GM12878 (cell line): ENCODE measurements at regions not wholly inside any gene's neighbourhood (a gene's known extent, or its start where the extent isn't known, plus 50 kb on each side); places are given as distances from the start of the nearest gene placed in this dataset.

Experiments used
- ATAC-seq: fragments of 200-7000 bp; cut with Tn5 transposase; 3 replicates; pipeline ENCODE4 v1.9.1; 2020; ENCODE audit warnings: mild to moderate bottlenecking, moderate library complexity
- BruUV-seq: library from RNA; stranded (reverse); fragments of 400-500 nt; replicated peaks from 2 replicates; lab custom pipeline; 2021; lab: Mats Ljungman, UMichigan
- CTCF ChIA-PET: fragments of 300-600 bp; sonication (Branson Sonifier 250); formaldehyde crosslinking; extraction: SDS; loops from one replicate; lab custom pipeline; 2021; ENCODE audit warnings: inconsistent platforms; lab: Yijun Ruan, JAX
- POLR2A ChIA-PET: fragments of 350-600 bp; formaldehyde crosslinking; extraction: SDS; loops from one replicate; lab custom pipeline; 2021; ENCODE audit warnings: inconsistent platforms; lab: Charles Lee
- RAD21 ChIA-PET: fragments of 300-600 bp; sonication (Branson Sonifier 250); formaldehyde crosslinking; loops from one replicate; lab custom pipeline; 2023; ENCODE audit warnings: antibody characterized with exemption; ENCODE audit not compliant: unreplicated experiment; lab: Charles Lee
- SMC1A ChIA-PET: fragments of 300-600 bp; sonication (Branson Sonifier 250); formaldehyde crosslinking; loops from one replicate; lab custom pipeline; 2023; ENCODE audit not compliant: unreplicated experiment, uncharacterized antibody; lab: Charles Lee
- DNase-seq: peaks from one replicate; pipeline ENCODE4 v3.0.0-alpha.2; 2011; ENCODE audit warnings: low read depth, low spot score
- FAIRE-seq: peaks from 3 replicates; lab custom pipeline; 2011; peaks lifted over from hg19 to GRCh38; lab: Jason Lieb, UNC
- H2AFZ ChIP-seq: 2 replicates; pipeline ENCODE4 v1.6.0; 2011; ENCODE audit warnings: low read depth, low read length, control low read depth; ENCODE audit not compliant: control insufficient read depth
- H3K27ac ChIP-seq: 2 replicates; pipeline ENCODE4 v1.5.1; 2011; ENCODE audit warnings: control low read depth; ENCODE audit not compliant: control insufficient read depth, insufficient read depth
- H3K27me3 ChIP-seq, 2 experiments: replicated peaks in 1 of 2; 2 replicates each; pipeline versions ENCODE4 v1.6.0 to v1.6.1; 2011; ENCODE audit warnings: low read length in 1 of 2; ENCODE audit not compliant: control insufficient read depth in 2 of 2, insufficient read depth in 2 of 2
- H3K36me3 ChIP-seq, 2 experiments: 2 replicates each; pipeline ENCODE4 v1.5.1; 2011; ENCODE audit warnings: low read length in 1 of 2; ENCODE audit not compliant: control insufficient read depth in 2 of 2, insufficient read depth in 2 of 2
- H3K4me1 ChIP-seq: 2 replicates; pipeline ENCODE4 v1.6.1; 2011; ENCODE audit warnings: mild to moderate bottlenecking, low read length, moderate library complexity, mixed read lengths; ENCODE audit not compliant: control insufficient read depth, insufficient read depth
- H3K4me2 ChIP-seq: 2 replicates; pipeline ENCODE4 v1.6.0; 2011; ENCODE audit warnings: control low read depth; ENCODE audit not compliant: control insufficient read depth, insufficient read depth
- H3K4me3 ChIP-seq: fragments of 200-600 bp; sonication (generic); 2 replicates; pipeline ENCODE4 v1.5.1; 2016
- H3K79me2 ChIP-seq: 2 replicates; pipeline ENCODE4 v1.6.0; 2011; ENCODE audit warnings: low read length; ENCODE audit not compliant: control insufficient read depth, insufficient read depth
- H3K9ac ChIP-seq: 2 replicates; pipeline ENCODE4 v1.8.0; 2011; ENCODE audit warnings: low read length, control low read depth, mixed read lengths; ENCODE audit not compliant: control insufficient read depth, insufficient read depth
- H3K9me3 ChIP-seq: replicated peaks from 3 replicates; pipeline ENCODE4 v1.5.1; 2011; ENCODE audit warnings: mild to moderate bottlenecking, low read length; ENCODE audit not compliant: control insufficient read depth, insufficient read depth
- H4K20me1 ChIP-seq: 2 replicates; pipeline ENCODE4 v1.6.0; 2011; ENCODE audit not compliant: control insufficient read depth, insufficient read depth
- ASH2L ChIP-seq: fragments of 300-600, 200-600 bp; sonication (generic); IDR thresholded peaks from 2 replicates; pipeline ENCODE4 v1.6.1; 2017; ENCODE audit warnings: low read depth, mild to moderate bottlenecking, borderline replicate concordance
- BACH1 ChIP-seq: fragments of 450-650 bp; IDR thresholded peaks from 2 replicates; pipeline ENCODE4 v1.6.1; 2017; ENCODE audit warnings: mild to moderate bottlenecking, borderline replicate concordance
- BMI1 ChIP-seq: fragments of 450-650 bp; IDR thresholded peaks from 2 replicates; pipeline ENCODE4 v1.6.1; 2016; ENCODE audit warnings: mild to moderate bottlenecking, moderate library complexity, borderline replicate concordance
- EZH2 ChIP-seq: IDR thresholded peaks from 2 replicates; pipeline ENCODE4 v1.6.1; 2012; ENCODE audit warnings: low read depth, mild to moderate bottlenecking, control low read depth, inconsistent platforms, low read length, borderline replicate concordance; ENCODE audit not compliant: control insufficient read depth
- RAD21 ChIP-seq: IDR thresholded peaks from 2 replicates; pipeline ENCODE4 v1.6.1; 2011; ENCODE audit warnings: mild to moderate bottlenecking, low read depth, low read length, moderate library complexity; ENCODE audit not compliant: insufficient read depth
- RB1 ChIP-seq: fragments of 450-650 bp; formaldehyde crosslinking; IDR thresholded peaks from 2 replicates; pipeline ENCODE4 v1.6.1; 2017; ENCODE audit warnings: mild to moderate bottlenecking, borderline replicate concordance
- SMAD5 ChIP-seq: IDR thresholded peaks from 2 replicates; pipeline ENCODE4 v1.6.1; 2016; ENCODE audit warnings: antibody characterized with exemption, low read depth
- SPI1 ChIP-seq: IDR thresholded peaks from 2 replicates; pipeline ENCODE4 v1.6.1; 2011; ENCODE audit warnings: low read depth, mild to moderate bottlenecking, low read length, moderate library complexity, borderline replicate concordance; ENCODE audit not compliant: insufficient read depth
- SUZ12 ChIP-seq: fragments of 200-600 bp; sonication (generic); IDR thresholded peaks from one replicate; pipeline ENCODE4 v1.6.1; 2018; ENCODE audit warnings: antibody characterized with exemption, mild to moderate bottlenecking; ENCODE audit not compliant: unreplicated experiment
- TCF7 ChIP-seq: IDR thresholded peaks from 2 replicates; pipeline ENCODE4 v1.6.1; 2014; ENCODE audit warnings: antibody characterized with exemption, borderline replicate concordance
- ZNF217 ChIP-seq: fragments of 450-650 bp; IDR thresholded peaks from 2 replicates; pipeline ENCODE4 v1.6.1; 2017; ENCODE audit warnings: antibody characterized with exemption, mild to moderate bottlenecking
- WGBS: methylation state at CpG from one replicate; pipeline ENCODE4 v1.1.6; 2016; ENCODE audit warnings: low lambda C conversion rate; ENCODE audit not compliant: insufficient replicate concordance, insufficient coverage; ENCODE audit errors: missing lambda C conversion rate; 5-methylcytosine and 5-hydroxymethylcytosine counted together
- in situ Hi-C: fragments of 300-500 bp; cut with MboI; formaldehyde crosslinking; loops from 9 replicates; pipeline ENCODE4 v1.14.3; 2018; ENCODE audit warnings: mixed read lengths
- intact Hi-C: fragments of 100-400 bp; cut with micrococcal nuclease; formaldehyde crosslinking; loops from one replicate; pipeline ENCODE4 v1.14.2; 2022; ENCODE audit not compliant: unreplicated experiment
- TF ChIP-seq, protein P1 (sequence below): IDR thresholded peaks from 2 replicates; pipeline ENCODE4 v1.6.1; 2012; ENCODE audit warnings: low read depth, low read length, improper control_type of control experiment
- TF ChIP-seq, protein P2 (sequence below): IDR thresholded peaks from 2 replicates; pipeline ENCODE4 v1.6.1; 2011; ENCODE audit warnings: borderline replicate concordance, low read depth, mild to moderate bottlenecking, moderate library complexity, low read length; ENCODE audit not compliant: insufficient read depth, poor library complexity, severe bottlenecking

- no TSS peak for BruUV-seq
Observed at GRCh38 chr19:31041461-31041860, 307.8 kb downstream of the TSHZ3 start.

DNA sequence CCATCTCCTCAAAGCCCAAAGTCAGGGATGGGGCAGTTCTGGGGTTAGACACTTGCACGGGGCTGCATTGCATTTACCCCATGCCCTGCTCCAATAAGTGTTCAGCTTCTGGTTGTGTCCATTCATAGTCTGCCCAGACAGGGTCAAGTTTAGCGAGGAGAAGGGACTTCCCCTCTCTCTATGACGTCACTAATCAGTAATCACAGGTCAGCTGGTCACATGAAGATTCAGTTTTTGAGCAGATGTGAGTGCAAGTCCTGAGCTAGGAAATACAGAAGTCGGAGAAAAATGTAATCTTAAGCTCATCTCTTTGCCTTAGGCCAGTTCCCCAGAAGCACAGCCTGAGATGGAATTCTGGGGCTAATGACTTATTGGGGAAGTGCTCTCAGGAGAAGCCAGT, 310.1 kb downstream of the TSHZ3 start:
- H3K4me3 ChIP-seq: no peak overlapping the region
- H3K27ac ChIP-seq: no peak overlapping the region
- ChIA-PET CTCF (no interaction called here), POLR2A (no interaction called here), SMC1A (no interaction called here), RAD21 (no interaction called here)
- H3K9me3 ChIP-seq: no peaks in the 10 kb centered on the region; the same call in 2 of the 3 replicates
- 0% methylated on average over 4 of the region's 4 CpGs for WGBS
- no peaks in the 10 kb centered on the region for H3K79me2 ChIP-seq
- ATAC-seq: no peak
- no peaks in the 10 kb centered on the region for H3K27me3 ChIP-seq
- no peak overlapping the region for H3K9ac ChIP-seq
- no peak for FAIRE-seq
- no TSS peak for BruUV-seq
- no peaks in the 10 kb centered on the region for H3K4me1 ChIP-seq
- H4K20me1 ChIP-seq: no peaks in the 10 kb centered on the region
- intact Hi-C loops: no loop called here
- H3K36me3 ChIP-seq: no peaks in the 10 kb centered on the region
- in situ Hi-C loops: no loop called here
- no peak overlapping the region for H3K4me2 ChIP-seq
- H2AFZ ChIP-seq: no peak overlapping the region
- DNase-seq: no peak
- TF ChIP-seq SMAD5 (no peak), ZNF217 (no peak), RAD21 (no peak), SUZ12 (no peak), RB1 (no peak), ASH2L (no peak), SPI1 (no peak), BMI1 (no peak)
- TF ChIP-seq, protein P1, sequence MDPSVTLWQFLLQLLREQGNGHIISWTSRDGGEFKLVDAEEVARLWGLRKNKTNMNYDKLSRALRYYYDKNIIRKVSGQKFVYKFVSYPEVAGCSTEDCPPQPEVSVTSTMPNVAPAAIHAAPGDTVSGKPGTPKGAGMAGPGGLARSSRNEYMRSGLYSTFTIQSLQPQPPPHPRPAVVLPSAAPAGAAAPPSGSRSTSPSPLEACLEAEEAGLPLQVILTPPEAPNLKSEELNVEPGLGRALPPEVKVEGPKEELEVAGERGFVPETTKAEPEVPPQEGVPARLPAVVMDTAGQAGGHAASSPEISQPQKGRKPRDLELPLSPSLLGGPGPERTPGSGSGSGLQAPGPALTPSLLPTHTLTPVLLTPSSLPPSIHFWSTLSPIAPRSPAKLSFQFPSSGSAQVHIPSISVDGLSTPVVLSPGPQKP: no peak
- TF ChIP-seq, protein P2, sequence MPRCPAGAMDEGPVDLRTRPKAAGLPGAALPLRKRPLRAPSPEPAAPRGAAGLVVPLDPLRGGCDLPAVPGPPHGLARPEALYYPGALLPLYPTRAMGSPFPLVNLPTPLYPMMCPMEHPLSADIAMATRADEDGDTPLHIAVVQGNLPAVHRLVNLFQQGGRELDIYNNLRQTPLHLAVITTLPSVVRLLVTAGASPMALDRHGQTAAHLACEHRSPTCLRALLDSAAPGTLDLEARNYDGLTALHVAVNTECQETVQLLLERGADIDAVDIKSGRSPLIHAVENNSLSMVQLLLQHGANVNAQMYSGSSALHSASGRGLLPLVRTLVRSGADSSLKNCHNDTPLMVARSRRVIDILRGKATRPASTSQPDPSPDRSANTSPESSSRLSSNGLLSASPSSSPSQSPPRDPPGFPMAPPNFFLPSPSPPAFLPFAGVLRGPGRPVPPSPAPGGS: no peak

More at GRCh38 chr19:31041461-31041860, 307.8 kb downstream of the TSHZ3 start:
- Histone ChIP-seq H3K79me2 (no peaks in the 10 kb centered on the region), H3K27ac (no peak overlapping the region), H2AFZ (no peak overlapping the region), H3K4me2 (no peak overlapping the region), H3K4me3 (no peak overlapping the region), H3K9ac (no peak overlapping the region), H4K20me1 (no peaks in the 10 kb centered on the region), H3K9me3 (no peaks in the 10 kb centered on the region; the same call in 2 of the 3 replicates), H3K27me3 (no peaks in the 10 kb centered on the region)
- ChIA-PET CTCF (no interaction called here), POLR2A (no interaction called here), RAD21 (no interaction called here), SMC1A (no interaction called here)
- no peak for ATAC-seq
- no peak for FAIRE-seq
- DNase-seq: no peak
- intact Hi-C loops: no loop called here
- 0% methylated on average over 2 of the region's 2 CpGs for WGBS
- no peak for TF ChIP-seq BACH1
- no peak for TF ChIP-seq EZH2
- no peak for TF ChIP-seq TCF7
- TF ChIP-seq, all 136 proteins: peak for 0
- in situ Hi-C loops: no loop called here
- Histone ChIP-seq H3K36me3 (no peaks in the 10 kb centered on the region), H3K4me1 (no peaks in the 10 kb centered on the region)
